ENCODE measurements at regions not wholly inside any gene's neighbourhood (a gene's known extent, or its start where the extent isn't known, plus 50 kb on each side); places are given as distances from the start of the nearest gene placed in this dataset.
"Not testable (repeated sequence)": the region's sequence is repeated elsewhere in the genome, so short reads cannot be mapped to it uniquely, and the experiment has no call there.

DNA sequence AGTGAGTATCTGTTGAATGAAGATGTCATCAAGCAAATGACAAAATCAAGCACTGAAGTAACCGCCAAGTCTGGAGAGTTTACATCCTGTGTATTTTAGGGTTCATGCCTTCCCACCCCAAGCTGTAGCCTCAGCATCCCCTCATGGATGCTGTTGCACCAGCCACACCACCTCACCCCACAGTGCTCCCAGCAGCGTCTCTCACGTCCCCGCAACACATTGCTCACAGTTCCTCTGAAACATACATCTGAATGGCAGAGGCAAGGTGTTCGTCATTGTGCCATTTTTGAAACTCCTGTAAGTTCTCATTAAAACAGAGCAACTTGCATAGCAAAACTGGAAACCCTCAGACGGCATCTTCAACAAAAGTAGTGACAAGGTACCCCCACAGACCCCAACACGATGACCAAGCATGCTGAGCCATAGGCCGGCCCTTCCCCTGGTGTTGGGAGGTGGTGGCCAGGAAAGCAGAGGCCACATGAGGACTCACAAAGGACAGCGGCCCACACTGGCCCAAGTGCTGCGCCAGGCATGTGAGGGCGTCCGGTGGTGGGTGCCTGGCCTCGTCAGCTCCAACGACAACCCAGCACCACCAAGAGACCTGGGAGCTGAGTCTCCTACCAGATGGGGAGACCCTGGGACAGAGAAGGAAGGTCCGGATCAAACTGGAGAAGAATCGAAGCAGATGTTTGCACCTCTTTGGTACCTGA lies 456.5 kb downstream of the EIPR1 start:
- DNase-seq = no peak

DNA sequence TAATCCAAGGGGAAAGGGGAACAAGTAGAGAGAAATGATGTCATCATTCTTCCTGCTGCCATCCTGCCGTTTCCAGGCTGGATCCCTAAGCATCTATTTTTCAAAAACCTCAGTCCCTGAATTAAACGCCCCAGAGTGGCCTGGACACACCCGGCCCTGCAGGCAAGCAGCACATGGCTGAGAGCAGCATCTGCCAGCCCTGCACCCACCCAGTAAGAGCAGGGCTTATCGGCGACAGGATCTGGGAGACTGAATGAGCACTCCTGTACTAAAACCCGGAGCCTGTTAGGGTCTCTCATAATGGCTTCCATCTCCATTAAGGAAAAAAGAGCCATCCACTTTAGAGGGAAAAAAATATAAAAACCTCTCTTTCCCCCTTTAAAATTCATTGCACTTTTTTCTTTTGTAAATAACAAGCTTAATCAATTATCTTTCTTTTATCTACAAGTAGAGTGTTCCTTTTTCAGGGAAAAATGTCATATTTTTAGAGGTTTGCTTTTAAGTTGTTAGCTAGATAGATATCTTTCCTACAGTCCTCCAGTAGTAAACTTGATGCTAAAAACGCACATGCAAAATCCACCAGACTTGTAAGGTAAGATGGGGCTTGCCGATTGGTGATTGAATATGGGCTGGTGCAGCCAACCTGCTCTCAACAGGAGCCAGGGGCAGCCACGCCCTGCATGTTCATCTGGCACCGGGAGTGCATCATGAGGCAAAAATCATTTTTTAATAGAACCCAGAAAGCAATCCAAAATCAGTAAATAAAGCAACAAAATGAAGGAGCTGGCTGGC lies 457.8 kb downstream of the EIPR1 start:
- DNase-seq = no peak

DNA sequence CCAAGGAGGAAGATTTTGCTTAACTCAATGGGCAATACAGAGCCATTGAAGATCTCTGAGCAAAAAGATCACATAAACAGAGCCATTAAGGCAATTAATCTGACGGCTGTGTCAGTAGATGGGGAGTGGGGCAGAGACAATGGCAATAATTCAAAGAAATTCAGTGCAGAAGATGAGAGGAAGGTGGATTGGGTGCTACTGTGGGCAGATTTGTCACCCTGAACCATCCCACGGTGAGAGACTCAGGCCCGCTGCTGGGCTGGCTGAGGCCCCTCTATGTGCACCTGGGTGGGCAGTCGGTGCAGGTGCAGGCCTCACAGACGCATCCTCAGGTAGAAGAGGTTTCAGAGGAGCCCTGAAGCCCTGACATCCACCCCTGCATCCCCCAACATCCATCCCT lies 458.6 kb downstream of the EIPR1 start:
- DNase-seq = no peak

DNA sequence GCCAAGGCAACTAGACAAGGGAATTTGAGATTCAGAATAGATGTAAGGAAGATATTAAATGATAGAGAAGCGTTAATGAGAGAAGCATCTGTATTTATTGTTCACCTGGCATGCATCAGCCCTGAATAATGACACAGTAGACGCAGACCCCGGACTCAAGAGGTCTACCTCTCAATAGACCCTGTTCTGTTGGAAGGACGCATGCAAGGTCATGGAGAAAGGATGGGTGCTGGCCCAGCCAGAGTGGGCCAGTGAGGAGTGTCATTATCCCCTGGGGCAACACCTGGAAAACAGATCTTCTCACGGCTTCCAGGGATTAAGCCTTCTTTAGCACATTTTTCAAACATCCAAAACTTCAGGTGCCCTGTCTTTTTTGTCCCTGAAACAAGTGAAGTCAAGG lies 461.0 kb downstream of the EIPR1 start:
- no peak for DNase-seq

DNA sequence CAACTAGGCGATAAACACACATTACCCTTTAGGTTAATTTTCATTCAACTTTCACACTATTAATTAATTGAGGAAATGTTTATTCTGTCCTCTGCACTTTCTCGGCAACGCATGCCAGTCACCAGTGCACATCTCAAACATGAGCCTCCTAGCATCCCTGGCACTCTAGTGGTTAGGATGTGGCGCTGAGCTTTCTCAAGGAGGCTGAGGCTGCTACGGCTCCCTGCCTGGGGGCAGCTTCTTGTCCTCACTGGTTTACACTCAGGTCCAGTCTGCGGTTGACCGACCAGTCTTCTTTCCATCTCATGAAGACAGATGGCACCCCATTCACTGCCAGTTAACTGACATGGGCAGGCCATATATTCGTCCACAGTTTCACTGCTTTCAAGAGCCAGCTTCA lies 463.4 kb downstream of the EIPR1 start:
- no peak for DNase-seq

DNA sequence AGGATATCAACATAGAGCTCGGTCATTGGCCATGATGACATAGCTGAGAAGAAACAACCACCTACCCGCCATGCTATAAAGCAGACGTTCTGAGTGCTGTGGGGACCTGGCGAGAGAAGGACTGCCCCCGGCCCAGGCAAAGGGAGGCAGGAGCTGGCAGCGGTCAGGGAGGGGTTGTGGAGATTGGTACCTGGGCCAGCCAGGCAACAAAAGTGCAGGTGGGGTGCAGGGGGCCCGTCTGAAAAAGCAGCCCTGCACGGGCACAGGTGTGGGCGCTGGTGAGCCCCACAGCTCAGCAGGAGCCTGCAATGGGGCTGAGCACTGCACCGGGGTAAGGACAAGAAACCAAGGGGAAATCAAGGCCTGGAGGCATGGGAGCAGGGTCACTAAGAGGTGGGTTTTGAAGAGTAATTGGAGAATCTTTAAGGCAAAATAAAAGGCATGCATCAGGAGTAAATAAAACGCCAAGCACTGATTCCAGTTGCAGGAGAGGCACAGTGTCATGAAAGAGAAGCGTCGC lies 464.0 kb downstream of the EIPR1 start:
- DNase-seq = no peak

DNA sequence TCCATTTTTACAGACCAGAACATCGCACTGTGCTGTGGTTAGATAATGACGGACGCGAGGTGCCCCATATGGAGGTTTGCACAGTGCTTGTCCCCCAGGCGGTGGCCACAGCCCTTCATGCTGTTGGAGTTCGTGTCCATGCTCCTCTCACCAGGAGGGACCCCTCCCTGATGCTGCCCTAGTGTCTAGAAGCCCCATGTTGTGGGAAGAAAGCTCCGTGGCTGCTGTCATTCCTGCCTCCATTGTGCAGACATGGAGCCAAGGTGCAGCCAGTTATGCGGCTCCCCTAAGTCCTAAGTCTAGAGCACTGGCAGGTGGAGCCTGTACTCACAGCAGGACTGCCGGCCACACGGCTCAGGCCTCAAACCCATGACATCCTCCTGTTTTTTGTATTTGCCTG lies 464.9 kb downstream of the EIPR1 start:
- no peak for DNase-seq

DNA sequence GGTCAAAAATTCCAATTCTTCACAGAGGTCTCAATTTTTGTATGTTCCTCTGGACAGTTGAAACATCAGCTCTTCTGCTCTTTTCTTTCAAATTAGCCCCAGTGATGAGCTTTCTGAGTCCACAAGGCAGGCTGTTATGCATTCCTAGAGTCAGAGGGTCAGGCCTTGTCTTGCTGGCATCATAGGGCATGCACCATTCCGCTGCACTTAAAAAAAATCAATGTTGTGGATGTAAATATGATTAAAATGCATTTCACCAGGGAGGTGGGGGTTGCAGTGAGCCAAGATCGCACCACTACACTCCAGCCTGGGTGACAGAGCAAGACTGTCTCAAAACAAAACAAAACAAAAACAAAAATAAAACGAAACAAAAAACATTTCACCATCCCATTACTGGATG lies 465.3 kb downstream of the EIPR1 start:
- no peak for DNase-seq

DNA sequence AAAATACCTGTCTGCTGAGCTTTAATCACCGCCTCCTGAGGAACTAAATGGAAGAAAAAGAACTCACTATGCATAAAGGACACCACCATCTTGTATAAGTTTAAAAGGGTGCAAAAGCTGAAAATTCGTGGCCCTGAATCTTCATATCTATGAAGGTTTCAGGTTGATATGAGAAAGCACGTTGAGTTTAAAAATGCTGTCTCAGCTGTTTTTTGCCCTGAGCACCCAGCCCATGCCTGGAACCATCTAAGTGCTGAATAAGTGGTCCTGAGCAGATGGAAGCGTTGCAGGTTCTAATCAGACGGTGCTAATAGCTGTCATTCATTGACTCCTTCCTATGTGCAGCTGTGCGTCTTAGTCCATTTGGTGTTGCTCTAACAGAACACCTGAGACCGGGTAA lies 467.4 kb downstream of the EIPR1 start:
- no peak for DNase-seq

DNA sequence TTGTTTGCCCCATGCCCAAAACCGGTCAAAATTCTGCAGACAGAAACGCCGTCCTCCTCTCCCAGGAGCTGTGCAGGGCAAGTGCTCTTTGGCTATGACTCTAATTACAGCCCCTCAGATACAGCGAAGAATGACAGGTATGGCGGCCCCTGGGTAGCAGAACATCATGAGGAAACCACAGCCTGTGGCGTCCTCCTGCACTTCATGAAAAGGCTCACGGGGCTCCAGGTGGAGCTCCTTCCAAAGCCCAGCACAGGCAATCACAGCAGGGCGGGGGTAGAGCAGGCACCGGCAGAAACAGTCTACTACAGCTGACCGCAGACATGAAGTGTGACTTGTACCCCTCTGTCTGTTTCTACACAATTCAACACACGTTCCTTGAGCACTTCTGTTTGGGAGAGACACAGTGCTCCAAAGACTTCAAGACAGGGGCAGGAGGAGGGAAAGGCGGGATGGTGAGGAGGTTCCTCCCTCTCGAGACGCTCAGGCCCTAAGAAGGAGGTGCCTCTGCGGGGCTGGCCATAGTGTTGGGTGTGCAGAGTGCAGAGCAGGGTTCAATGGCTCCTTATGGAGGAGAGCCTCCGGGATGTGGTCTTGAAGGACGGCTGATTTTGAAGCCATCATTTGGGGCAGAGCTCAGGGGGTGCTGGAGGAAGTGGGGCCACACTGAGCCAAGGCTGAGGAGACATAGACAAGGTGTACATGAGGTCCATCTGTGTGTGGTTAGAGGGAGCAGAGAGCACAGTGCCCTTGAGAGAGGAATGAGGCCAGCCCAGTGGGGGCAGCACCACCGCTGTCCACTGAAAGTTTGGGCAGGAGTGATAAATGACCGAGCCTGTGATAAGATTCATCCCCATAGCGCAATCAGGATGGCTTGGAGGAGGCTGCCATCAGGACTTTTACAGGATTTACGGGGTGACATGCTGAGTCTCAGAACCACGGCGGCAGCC lies 468.3 kb downstream of the EIPR1 start:
- no peak for DNase-seq

DNA sequence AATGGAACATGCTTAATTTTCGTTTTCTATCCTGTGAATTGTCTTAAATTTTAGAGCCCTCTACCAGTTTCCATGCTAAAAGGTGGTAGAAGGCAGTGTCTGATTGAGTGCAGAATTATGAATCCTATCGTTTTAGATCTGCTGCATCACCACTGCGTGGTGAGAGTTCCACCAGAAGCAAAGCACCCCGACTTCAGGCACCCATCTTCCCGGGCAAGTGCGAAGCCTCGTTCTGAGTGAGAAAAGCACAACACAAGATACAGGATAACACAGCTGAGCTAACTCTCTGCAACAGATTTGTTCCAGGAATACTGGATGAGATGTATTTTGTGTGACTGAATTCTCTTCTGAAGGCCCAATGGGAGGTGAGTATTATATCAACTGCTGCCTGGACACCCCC lies 471.5 kb downstream of the EIPR1 start:
- no peak for DNase-seq

DNA sequence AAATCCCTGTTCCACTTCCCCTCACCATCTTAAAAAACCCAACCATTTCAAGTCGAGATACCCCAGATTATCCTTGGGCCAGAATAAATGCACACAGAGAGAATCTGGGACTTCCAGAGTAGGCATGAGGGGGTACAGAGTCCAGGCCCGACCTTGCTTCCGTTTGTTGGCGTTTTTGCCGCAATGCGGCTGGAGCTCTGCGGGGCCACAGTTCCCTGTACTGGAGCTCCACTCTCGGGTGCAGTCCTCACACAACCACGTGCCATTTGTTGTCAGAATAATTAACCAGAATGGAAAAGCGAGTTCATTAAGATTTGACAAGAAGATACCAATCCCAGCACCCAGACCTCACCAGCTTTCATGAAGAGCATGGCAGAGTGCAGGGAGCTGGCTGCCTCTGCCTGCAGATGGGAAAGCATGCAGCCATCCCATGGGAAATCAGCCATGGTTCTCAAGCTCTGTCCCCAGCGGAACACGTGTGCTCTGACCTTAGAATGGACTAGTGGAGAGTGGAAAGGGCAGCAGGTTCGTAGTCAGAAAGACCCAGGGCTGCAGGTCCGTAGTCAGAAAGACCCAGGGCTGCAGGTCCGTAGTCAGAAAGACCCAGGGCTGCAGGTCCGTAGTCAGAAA lies 472.8 kb downstream of the EIPR1 start:
- no peak for DNase-seq

DNA sequence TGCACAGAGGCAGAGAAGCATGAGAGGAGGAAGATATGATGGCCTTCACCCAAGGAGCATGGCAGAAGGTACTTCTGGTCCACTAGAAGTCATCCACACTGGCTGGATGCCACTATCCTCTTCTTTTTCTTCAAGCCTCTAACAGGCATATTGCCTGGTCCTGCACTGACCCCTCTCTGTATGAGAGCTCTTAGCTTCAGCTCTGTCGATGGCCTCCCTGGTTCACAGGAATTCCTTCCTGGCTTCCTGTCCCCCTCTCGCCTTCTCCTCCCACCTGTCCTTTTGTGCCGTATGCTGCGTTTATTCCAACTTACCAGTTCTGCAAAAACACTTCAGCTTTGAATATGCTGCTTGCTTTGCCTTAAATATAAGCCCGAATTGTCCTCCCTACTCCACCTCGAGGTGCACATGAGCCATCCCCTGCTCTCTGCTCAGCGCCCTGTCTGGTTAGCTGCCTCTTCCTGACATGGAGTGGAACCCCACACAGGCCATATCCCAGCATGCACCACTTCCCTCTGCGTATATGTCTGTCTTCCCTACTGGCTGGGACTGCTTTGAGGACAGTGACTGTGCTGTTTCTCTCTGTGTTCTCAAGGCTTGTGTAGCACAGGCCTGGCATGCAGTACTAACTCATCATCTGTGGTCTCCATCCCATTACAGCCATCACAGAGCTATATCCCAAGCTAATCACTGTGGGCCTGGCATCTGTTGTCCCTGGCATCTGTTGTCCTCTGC lies 474.9 kb downstream of the EIPR1 start:
- no peak for DNase-seq

DNA sequence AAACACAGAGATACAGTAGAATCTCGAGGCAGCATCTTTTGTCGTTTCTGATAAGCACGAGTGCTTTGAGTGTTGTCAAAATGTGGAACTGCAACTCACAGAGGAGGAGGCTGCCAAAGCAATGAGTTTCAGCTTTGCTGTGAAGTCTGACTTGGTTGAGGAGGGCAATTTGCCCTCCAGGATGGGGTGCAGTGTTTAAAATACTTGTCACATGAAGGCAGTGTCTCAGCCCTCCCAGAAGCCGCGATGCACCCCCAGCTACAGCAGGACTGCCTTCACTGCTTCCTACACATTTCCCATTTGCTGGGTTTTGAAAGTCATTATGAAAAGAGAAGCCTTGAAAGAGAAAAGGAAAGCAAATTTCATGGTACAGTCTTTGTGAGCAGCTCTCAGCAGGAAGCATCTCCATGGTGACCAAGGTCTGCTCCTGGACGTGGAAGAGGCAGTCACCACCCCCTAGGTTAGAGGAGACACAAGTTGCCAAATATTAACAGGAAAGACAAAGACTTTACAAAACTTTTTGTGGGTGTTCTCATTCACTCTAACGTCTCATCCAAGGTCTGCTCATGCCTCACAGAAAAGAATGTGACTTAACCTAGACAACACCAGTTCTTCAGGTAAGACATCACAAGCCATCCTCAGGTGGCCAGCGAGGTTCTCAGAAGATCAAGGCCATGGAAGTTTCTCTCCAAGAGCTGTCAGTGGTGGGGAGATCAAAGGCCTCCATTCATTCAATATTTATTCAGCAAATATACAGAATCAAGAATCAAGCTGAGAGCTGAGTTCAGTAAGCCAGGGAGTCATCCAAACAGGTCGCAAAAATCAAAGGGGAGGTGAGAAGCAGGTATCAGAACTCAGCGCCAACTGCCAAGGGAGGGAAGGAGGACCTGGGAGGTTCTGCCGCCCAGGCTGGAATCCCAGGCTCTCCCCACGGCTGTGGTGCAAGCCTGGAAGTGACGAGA lies 476.0 kb downstream of the EIPR1 start:
- DNase-seq = no peak

DNA sequence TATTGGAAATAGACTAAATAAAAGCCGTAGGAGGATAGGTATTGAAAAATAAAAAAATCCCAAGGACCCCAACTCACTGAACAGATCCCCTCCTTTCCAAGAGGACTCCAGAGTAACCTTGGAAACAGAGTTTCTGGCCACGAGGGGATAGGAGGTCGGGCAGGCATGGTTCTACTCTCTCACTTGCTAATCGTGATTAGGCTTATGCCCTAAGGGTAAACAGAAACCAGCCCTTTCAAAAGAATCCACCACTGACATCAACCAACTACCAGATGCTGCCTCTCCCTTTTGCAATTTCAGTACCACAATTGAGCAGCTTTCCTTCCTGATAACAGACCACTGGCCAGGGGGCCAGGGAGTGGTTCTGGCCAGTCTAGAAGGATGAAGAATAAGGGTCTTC lies 477.8 kb downstream of the EIPR1 start:
- no peak for DNase-seq

DNA sequence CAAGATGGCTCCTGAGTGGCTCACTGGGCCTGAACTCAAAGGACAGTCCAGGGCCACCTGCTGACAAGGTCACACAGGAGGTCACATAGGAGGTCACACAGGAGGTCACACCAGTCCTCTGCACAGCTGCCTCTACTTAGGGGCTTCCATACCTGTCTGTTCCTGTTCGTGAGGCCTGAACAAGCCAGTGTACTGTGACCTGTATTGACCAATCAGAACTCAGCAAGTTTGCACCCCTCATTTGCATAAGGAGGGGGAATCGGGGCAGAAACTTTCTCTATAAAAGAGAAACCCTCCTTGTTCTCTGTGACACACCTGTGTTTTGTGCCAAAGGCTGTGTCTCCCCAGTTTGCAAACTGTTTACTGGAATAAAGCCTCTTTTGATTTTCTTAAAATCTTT lies 478.9 kb downstream of the EIPR1 start:
- DNase-seq = no peak

DNA sequence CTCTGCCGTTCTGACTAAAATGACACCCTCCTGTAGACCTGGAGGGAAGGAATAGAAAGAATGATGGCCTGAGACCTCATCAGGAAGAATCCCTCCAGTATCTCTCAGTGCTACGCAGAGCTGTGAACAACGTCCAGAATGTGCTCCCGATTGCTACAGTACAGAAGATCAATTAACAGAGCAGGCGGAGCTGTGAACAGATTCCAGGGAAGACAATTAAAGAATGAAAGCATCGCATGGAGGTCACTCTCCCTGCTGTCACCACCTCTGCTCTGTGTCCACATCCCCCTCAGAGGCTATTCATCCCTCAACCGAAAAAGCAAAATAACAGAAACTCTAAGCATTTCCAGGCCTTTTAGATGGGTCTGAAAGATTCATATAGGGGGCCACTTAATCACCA lies 481.0 kb downstream of the EIPR1 start:
- DNase-seq = no peak

DNA sequence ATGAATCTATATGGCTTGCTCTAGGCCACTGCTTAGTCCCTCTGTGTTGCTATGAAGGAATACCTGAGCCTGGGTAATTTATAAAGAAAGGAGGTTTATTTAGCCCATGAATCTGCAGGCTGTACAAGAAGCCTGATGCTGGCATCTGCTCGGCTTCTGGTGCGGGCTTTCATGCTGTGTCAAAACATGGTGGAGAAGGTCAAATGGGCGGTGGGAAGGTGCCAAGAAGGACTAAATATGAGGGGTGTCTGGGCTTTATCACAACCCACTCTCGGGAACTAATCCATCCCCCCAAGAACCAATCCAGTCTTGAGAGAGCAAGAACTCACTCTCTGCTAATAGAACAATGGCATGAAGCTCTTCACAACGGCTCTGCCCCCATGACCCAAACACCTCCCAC lies 481.6 kb downstream of the EIPR1 start:
- no peak for DNase-seq

DNA sequence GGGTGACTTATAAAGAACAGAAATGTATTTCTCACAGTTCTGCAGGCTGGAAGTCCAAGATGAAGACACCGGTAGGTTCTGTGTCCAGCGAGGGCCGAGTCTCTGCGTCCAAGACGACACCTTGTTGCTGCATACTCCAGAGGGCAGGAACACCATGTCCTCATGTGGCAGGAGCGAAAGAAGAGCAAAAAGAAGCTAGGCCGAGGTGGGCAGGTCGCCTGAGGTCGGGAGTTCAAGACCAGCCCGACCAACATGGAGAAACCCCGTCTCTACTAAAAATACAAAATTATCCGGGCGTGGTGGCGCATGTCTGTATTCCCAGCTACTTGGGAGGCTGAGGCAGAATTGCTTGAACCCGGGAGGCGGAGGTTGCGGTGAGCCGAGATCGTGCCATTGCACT lies 483.6 kb downstream of the EIPR1 start:
- not testable (repeated sequence) for DNase-seq

DNA sequence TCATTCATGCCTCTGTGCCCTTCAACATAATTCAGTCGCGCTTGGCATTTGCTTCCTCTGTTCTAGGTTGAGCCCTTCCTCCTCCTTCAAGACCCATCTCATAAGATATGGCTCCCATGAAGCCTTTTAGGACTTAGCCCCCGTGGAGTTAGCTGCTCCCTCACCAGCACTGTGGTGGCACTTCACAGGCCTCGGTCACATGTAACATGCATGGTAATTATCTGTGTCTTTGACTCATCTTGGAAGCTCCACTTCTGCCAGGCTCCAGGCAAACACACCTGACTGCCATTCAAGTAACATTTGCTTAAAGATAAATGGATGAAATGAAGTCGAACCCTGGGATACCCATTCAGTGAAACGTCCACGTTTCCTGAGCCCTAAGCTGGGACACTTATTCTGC lies 484.7 kb downstream of the EIPR1 start:
- DNase-seq = no peak

DNA sequence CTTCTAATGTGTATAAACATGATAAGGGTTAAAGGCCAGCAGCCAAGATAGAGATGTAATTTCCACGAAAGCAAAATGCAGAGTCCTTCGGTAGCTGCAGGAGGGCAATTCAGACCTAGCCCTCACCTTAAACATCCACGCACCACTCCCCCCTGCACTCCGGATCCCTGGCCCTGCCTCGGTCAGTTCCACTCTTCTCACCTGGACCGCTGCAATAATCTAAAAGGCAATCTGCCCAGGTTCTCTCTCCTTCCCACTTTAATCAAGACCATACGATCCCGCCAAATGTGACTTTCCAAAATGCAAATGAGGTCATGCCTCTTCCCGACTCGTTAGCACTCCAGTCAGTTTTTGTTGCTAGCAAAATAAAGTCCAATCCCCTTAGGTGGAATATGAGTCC lies 485.2 kb downstream of the EIPR1 start:
- no peak for DNase-seq
